ENCODE measurements at regions not wholly inside any gene's neighbourhood (a gene's known extent, or its start where the extent isn't known, plus 50 kb on each side); places are given as distances from the start of the nearest gene placed in this dataset.

GRCh38 chr1:172967936-172968335 is 82.8 kb downstream of the TNFSF18 start:
- H4K20me1 ChIP-seq (ENCODE audit: control insufficient read depth, extremely low read depth, insufficient read depth, low read length) = no peaks in the 10 kb centered on the region
- FAIRE-seq = peak; percentile 32
- H3K9me1 ChIP-seq (ENCODE audit: control insufficient read depth, extremely low read depth, insufficient read depth, low read length) = no peaks in the 10 kb centered on the region
- dilution Hi-C loops (cut with MboI; ENCODE audit: extremely low pct_ligation_motif_present, low sequenced_read_pairs) = no loop called here
- no peak overlapping the region for H3K9ac ChIP-seq (ENCODE audit: control insufficient read depth, extremely low read depth, insufficient read depth, low read length)
- H3K9me3 ChIP-seq (ENCODE audit: control insufficient read depth, low read depth, low read length) = no peaks in the 10 kb centered on the region
- H3K4me1 ChIP-seq (ENCODE audit: control insufficient read depth, extremely low read depth, insufficient read depth, low read length) = peaks cover 53% of the 10 kb centered on the region
- TF ChIP-seq EZH2 (IDR thresholded peaks at IDR 0.05; ENCODE audit: low read length) = no peak
- no peak for TF ChIP-seq CTCF (optimal IDR thresholded peaks at IDR 0.05 in 1 of 3, IDR thresholded peaks at IDR 0.05 in 1 of 3, conservative IDR thresholded peaks at IDR 0.05 in 1 of 3; ENCODE audit: extremely low read depth in 1 of 3, insufficient read depth in 2 of 3, low read length in 3 of 3)
- no peak overlapping the region for H3K4me2 ChIP-seq (ENCODE audit: control insufficient read depth, extremely low read depth, insufficient read depth, low read depth, low read length)
- peak overlapping the region; percentile 3 for H3K27ac ChIP-seq (ENCODE audit: control insufficient read depth, insufficient read depth, low read length)
- no peaks in the 10 kb centered on the region for H3K36me3 ChIP-seq (ENCODE audit: control insufficient read depth in 2 of 2, extremely low read depth in 1 of 2, insufficient read depth in 2 of 2, low read length in 2 of 2)
- no peak overlapping the region for H2AFZ ChIP-seq (ENCODE audit: control insufficient read depth, low read length)
- H3K27me3 ChIP-seq (ENCODE audit: control insufficient read depth, extremely low read depth, insufficient read depth, low read length) = no peaks in the 10 kb centered on the region
- no peak for DNase-seq (ENCODE audit: low read depth, low spot score)
- no peaks in the 10 kb centered on the region for H3K79me2 ChIP-seq (ENCODE audit: control insufficient read depth, insufficient read depth, low read length)
- H3K4me3 ChIP-seq (ENCODE audit: control insufficient read depth in 2 of 3, extremely low read depth in 1 of 3, insufficient read depth in 2 of 3, low read depth in 1 of 3, low read length in 3 of 3) = no peak overlapping the region

- H2AFZ ChIP-seq (ENCODE audit: control insufficient read depth, low read length) = peak overlapping the region; percentile 49
- H3K9me3 ChIP-seq (ENCODE audit: control insufficient read depth, low read depth, low read length) = no peaks in the 10 kb centered on the region
- H3K4me3 ChIP-seq (ENCODE audit: control insufficient read depth in 2 of 3, extremely low read depth in 1 of 3, insufficient read depth in 2 of 3, low read depth in 1 of 3, low read length in 3 of 3) = no peak overlapping the region
- H3K9me1 ChIP-seq (ENCODE audit: control insufficient read depth, extremely low read depth, insufficient read depth, low read length) = no peaks in the 10 kb centered on the region
- DNase-seq (ENCODE audit: low read depth, low spot score) = no peak
- TF ChIP-seq EZH2 (IDR thresholded peaks at IDR 0.05; ENCODE audit: low read length) = no peak
- TF ChIP-seq CTCF (optimal IDR thresholded peaks at IDR 0.05 in 1 of 3, IDR thresholded peaks at IDR 0.05 in 1 of 3, conservative IDR thresholded peaks at IDR 0.05 in 1 of 3; ENCODE audit: extremely low read depth in 1 of 3, insufficient read depth in 2 of 3, low read length in 3 of 3) = no peak
- no peaks in the 10 kb centered on the region for H3K27me3 ChIP-seq (ENCODE audit: control insufficient read depth, extremely low read depth, insufficient read depth, low read length)
- dilution Hi-C loops (cut with MboI; ENCODE audit: extremely low pct_ligation_motif_present, low sequenced_read_pairs) = no loop called here
- FAIRE-seq = no peak
- H4K20me1 ChIP-seq (ENCODE audit: control insufficient read depth, extremely low read depth, insufficient read depth, low read length) = no peaks in the 10 kb centered on the region
- no peak overlapping the region for H3K4me2 ChIP-seq (ENCODE audit: control insufficient read depth, extremely low read depth, insufficient read depth, low read depth, low read length)
- peaks cover 59% of the 10 kb centered on the region for H3K4me1 ChIP-seq (ENCODE audit: control insufficient read depth, extremely low read depth, insufficient read depth, low read length)
- H3K9ac ChIP-seq (ENCODE audit: control insufficient read depth, extremely low read depth, insufficient read depth, low read length) = no peak overlapping the region
- no peaks in the 10 kb centered on the region for H3K36me3 ChIP-seq (ENCODE audit: control insufficient read depth in 2 of 2, extremely low read depth in 1 of 2, insufficient read depth in 2 of 2, low read length in 2 of 2)
- H3K79me2 ChIP-seq (ENCODE audit: control insufficient read depth, insufficient read depth, low read length) = no peaks in the 10 kb centered on the region
- H3K27ac ChIP-seq (ENCODE audit: control insufficient read depth, insufficient read depth, low read length) = peak overlapping the region; percentile 82
Observed at GRCh38 chr1:172969611-172970010, 81.1 kb downstream of the TNFSF18 start.
